AG04450 (cell line): ENCODE measurements at regions not wholly inside any gene's neighbourhood (a gene's known extent, or its start where the extent isn't known, plus 50 kb on each side); places are given as distances from the start of the nearest gene placed in this dataset.
"Not testable (repeated sequence)": the region's sequence is repeated elsewhere in the genome, so short reads cannot be mapped to it uniquely, and the experiment has no call there.

ENCODE experiments used
- CTCF ChIA-PET: fragments of 300-600, 350-600 bp; formaldehyde crosslinking; extraction: SDS; loops from one replicate; lab custom pipeline; 2022; ENCODE audit warnings: antibody characterized with exemption, inconsistent platforms; lab: Charles Lee
- POLR2A ChIA-PET: fragments of 350-600 bp; formaldehyde crosslinking; extraction: SDS; loops from one replicate; lab custom pipeline; 2021; ENCODE audit warnings: antibody characterized with exemption, inconsistent platforms; lab: Yijun Ruan, JAX
- DNase-seq: peaks from one replicate; pipeline ENCODE4 v3.0.0-alpha.2; 2011; ENCODE audit warnings: low read depth, low spot score
- H3K27ac ChIP-seq: one replicate; pipeline ENCODE4 v1.5.1; 2012; ENCODE audit warnings: low read depth, low read length, control low read depth
- H3K27me3 ChIP-seq: one replicate; pipeline ENCODE4 v1.6.0; 2012; ENCODE audit warnings: low read length; ENCODE audit not compliant: control insufficient read depth, insufficient read depth
- H3K4me3 ChIP-seq: 2 replicates; pipeline ENCODE4 v1.5.1; 2011; ENCODE audit warnings: mild to moderate bottlenecking, low read depth, low read length, control low read depth
- H3K9me3 ChIP-seq: 2 replicates; pipeline ENCODE4 v1.5.1; 2012; ENCODE audit warnings: low read length; ENCODE audit not compliant: control insufficient read depth, insufficient read depth
- CTCF ChIP-seq: IDR thresholded peaks from 2 replicates; pipeline ENCODE4 v1.5.1; 2011; ENCODE audit warnings: low read depth, low read length, control low read depth, inconsistent platforms

GRCh38 chr1:194644528-194644927 is 1458.1 kb upstream of the B3GALT2 start:
- Histone ChIP-seq H3K27ac (no peak overlapping the region), H3K27me3 (no peaks in the 10 kb centered on the region), H3K4me3 (no peak overlapping the region), H3K9me3 (no peaks in the 10 kb centered on the region)
- POLR2A ChIA-PET, result no interaction called here
- no peak for DNase-seq
- TF ChIP-seq CTCF, result no peak
- CTCF ChIA-PET, result no interaction called here

- no peak overlapping the region for H3K4me3 ChIP-seq
- no peak for DNase-seq
- no peak for TF ChIP-seq CTCF
- CTCF ChIA-PET, result no interaction called here
- POLR2A ChIA-PET, result no interaction called here
- H3K9me3 ChIP-seq, result no peaks in the 10 kb centered on the region
- H3K27me3 ChIP-seq, result no peaks in the 10 kb centered on the region
- no peak overlapping the region for H3K27ac ChIP-seq
Observed at GRCh38 chr1:194640322-194640721, 1453.9 kb upstream of the B3GALT2 start.

GRCh38 chr1:194629011-194629410 is 1442.6 kb upstream of the B3GALT2 start:
- no peaks in the 10 kb centered on the region for H3K27me3 ChIP-seq
- no peak for TF ChIP-seq CTCF
- POLR2A ChIA-PET, result no interaction called here
- DNase-seq, result no peak
- CTCF ChIA-PET, result no interaction called here
- H3K27ac ChIP-seq, result no peak overlapping the region
- H3K4me3 ChIP-seq, result no peak overlapping the region
- no peaks in the 10 kb centered on the region for H3K9me3 ChIP-seq

DNA sequence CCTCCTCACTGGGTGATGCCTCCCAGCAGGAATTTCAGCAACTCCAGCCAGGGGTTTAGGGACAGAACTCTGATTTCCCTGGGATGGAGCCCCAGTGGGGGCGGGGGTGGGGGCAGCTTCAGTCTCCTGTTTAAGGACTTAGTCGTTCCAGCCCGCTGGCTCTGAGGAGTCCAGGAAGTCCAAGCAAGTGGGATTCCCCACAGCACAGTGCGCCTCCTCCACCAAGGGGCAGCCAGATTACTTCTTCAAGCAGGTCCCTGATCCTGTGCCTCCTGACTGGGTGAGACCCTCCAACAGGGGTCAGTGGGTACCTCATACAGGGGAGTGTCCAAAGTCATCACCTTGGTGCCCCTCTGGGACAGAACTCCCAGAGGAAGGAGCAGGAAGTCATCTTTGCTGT is 1438.4 kb upstream of the B3GALT2 start:
- Histone ChIP-seq H3K4me3 (no peak overlapping the region), H3K27ac (no peak overlapping the region), H3K9me3 (no peaks in the 10 kb centered on the region), H3K27me3 (no peaks in the 10 kb centered on the region)
- TF ChIP-seq CTCF, result no peak
- no peak for DNase-seq
- POLR2A ChIA-PET, result no interaction called here
- CTCF ChIA-PET, result no interaction called here

DNA sequence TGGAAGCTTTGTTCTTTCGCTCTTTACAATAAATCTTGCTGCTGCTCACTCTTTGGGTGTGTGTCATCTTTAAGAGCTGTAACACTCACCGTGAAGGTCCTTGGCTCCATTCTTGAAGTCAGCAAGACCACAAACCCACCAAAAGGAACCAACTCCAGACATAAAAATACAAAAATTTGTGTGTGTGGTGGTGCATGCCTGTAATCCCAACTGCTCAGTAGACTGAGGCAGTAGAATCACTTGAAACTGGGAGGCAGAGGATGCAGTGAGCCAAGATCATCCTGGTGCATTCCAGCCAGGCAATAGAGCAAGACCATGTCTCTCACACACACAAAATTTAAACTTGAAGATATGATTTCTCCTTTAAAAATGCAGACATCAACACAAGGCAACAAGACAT is 1431.7 kb upstream of the B3GALT2 start:
- Histone ChIP-seq H3K27me3 (no peaks in the 10 kb centered on the region), H3K9me3 (no peaks in the 10 kb centered on the region), H3K27ac (no peak overlapping the region), H3K4me3 (no peak overlapping the region)
- ChIA-PET POLR2A (no interaction called here), CTCF (no interaction called here)
- DNase-seq, result no peak
- TF ChIP-seq CTCF, result no peak

DNA sequence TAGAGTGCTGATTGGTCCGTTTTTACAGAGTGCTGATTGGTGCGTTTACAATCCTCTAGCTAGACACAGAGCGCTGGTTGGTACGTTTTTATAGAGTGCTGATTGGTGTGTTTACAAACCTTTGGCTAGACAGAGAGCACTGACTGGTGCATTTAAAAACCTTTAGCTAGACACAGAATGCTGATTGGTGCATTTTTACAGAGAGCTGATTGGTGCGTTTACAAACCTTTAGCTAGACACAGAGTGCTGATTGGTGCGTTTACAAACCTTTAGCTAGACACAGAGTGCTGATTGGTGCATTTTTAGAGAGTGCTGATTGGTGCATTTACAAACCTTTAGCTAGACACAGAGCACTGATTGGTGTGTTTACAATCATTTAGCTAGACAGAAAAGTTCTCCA is 1430.9 kb upstream of the B3GALT2 start:
- H3K27ac ChIP-seq, H3K27me3 ChIP-seq, H3K9me3 ChIP-seq, POLR2A ChIA-PET, H3K4me3 ChIP-seq, CTCF ChIA-PET, DNase-seq: not testable (repeated sequence)
